Lung (tissue), 11 donors: ENCODE measurements at regions not wholly inside any gene's neighbourhood (a gene's known extent, or its start where the extent isn't known, plus 50 kb on each side); places are given as distances from the start of the nearest gene placed in this dataset.
A peak's percentile ranks its signal among the peaks of the same experiment; 100 is the strongest.

Source experiments
- ATAC-seq: fragments of 200-7000 bp; cut with Tn5 transposase; one replicate; pipeline ENCODE4 v1.9.1; 2020; ENCODE audit warnings: moderate number of reproducible peaks; ENCODE audit not compliant: insufficient read depth, low FRiP score
- DNase-seq, 3 donors: peaks; one replicate each; pipeline ENCODE4 v3.0.0-alpha.2; 2013 to 2017
- H3K27ac ChIP-seq, 2 donors: one replicate each; pipeline ENCODE4 v1.5.1; 2013; ENCODE audit warnings: mild to moderate bottlenecking in 2 of 2, moderate library complexity in 2 of 2, control low read depth in 1 of 2, inconsistent platforms in 1 of 2, low read depth in 1 of 2, low read length in 1 of 2
- H3K27me3 ChIP-seq, 3 donors: one replicate each; pipeline ENCODE4 v1.5.1; 2013; ENCODE audit warnings: low read length in 2 of 3; ENCODE audit not compliant: control insufficient read depth in 3 of 3, insufficient read depth in 3 of 3
- H3K36me3 ChIP-seq, 4 donors: one replicate each; pipeline ENCODE4 v1.5.1; 2013; ENCODE audit warnings: low read length in 4 of 4, mild to moderate bottlenecking in 1 of 4, moderate library complexity in 1 of 4; ENCODE audit not compliant: control insufficient read depth in 4 of 4, insufficient read depth in 4 of 4
- H3K4me1 ChIP-seq, 5 donors: one replicate each; pipeline ENCODE4 v1.5.1; 2013; ENCODE audit warnings: low read length in 5 of 5, mild to moderate bottlenecking in 2 of 5, moderate library complexity in 1 of 5; ENCODE audit not compliant: control insufficient read depth in 5 of 5, insufficient read depth in 5 of 5
- H3K4me3 ChIP-seq: one replicate; pipeline ENCODE4 v1.5.1; 2013; ENCODE audit warnings: mild to moderate bottlenecking, control low read depth, moderate library complexity
- H3K9ac ChIP-seq, 2 donors: one replicate each; pipeline ENCODE4 v1.5.1; 2013; ENCODE audit warnings: low read length in 2 of 2, control low read depth in 1 of 2; ENCODE audit not compliant: insufficient read depth in 1 of 2
- H3K9me3 ChIP-seq, 4 donors: one replicate each; pipeline ENCODE4 v1.5.1; 2013; ENCODE audit warnings: low read length in 3 of 4, mild to moderate bottlenecking in 1 of 4, moderate library complexity in 1 of 4; ENCODE audit not compliant: control insufficient read depth in 4 of 4, insufficient read depth in 3 of 4
- CTCF ChIP-seq: IDR thresholded peaks from 2 replicates; pipeline ENCODE4 v1.5.1; 2012; ENCODE audit warnings: mild to moderate bottlenecking; ENCODE audit errors: control extremely low read depth, extremely low read depth
- WGBS, 2 donors: extraction: QIAGEN DNeasy Blood & Tissue Kit; methylation state at CpG; one replicate each; pipeline ENCODE4 v1.1.7; 2013; 5-methylcytosine and 5-hydroxymethylcytosine counted together
- donor health status: control.
- donor health status: control.
- donor health status: Bipolar disorder and iron deficiency.
- donor health status: healthy.
- donor health status: DM: yes; HTN: yes; CAD: no.

GRCh38 chr20:55253781-55254180 is 751.5 kb downstream of the CBLN4 start:
- 42 to 62% methylated on average over 1 of the region's 1 CpG for WGBS, 2 donors
- no peak for TF ChIP-seq CTCF
- H3K9me3 ChIP-seq = peaks cover 0 to 3% (median 0%) of the 10 kb centered on the region in 4 donors
- H3K27ac ChIP-seq = peak overlapping the region in 1 of 2 donors; percentile 45
- H3K36me3 ChIP-seq = no peaks in the 10 kb centered on the region
- ATAC-seq = peak; percentile 51
- H3K9ac ChIP-seq = no peak overlapping the region
- no peaks in the 10 kb centered on the region for H3K27me3 ChIP-seq
- H3K4me1 ChIP-seq = peaks cover 0 to 19% (median 4%) of the 10 kb centered on the region in 5 donors
- H3K4me3 ChIP-seq = no peak overlapping the region
- peak in 2 of 3 donors; percentile 85 for DNase-seq

- Histone ChIP-seq H3K27ac (peak overlapping the region in 1 of 2 donors; percentile 39), H3K27me3 (no peaks in the 10 kb centered on the region), H3K4me1 (peaks cover 0 to 19% (median 4%) of the 10 kb centered on the region in 5 donors), H3K9ac (no peak overlapping the region), H3K9me3 (peaks cover 0 to 3% (median 0%) of the 10 kb centered on the region in 4 donors), H3K4me3 (no peak overlapping the region), H3K36me3 (no peaks in the 10 kb centered on the region)
- TF ChIP-seq CTCF = no peak
- ATAC-seq (no peak), DNase-seq (peak; percentile 24 to 58 (median 38))
- 61 to 76% methylated on average over 5 of the region's 5 CpGs for WGBS, 2 donors
Observed at GRCh38 chr20:55252521-55252920, 752.8 kb downstream of the CBLN4 start.

- H3K4me3 ChIP-seq = no peak overlapping the region
- no peak overlapping the region for H3K27ac ChIP-seq
- H3K27me3 ChIP-seq = no peaks in the 10 kb centered on the region
- no peak for TF ChIP-seq CTCF
- DNase-seq (no peak), ATAC-seq (no peak)
- peaks cover 0 to 3% (median 0%) of the 10 kb centered on the region in 4 donors for H3K9me3 ChIP-seq
- no peak overlapping the region for H3K9ac ChIP-seq
- 95 to 97% methylated on average over 22 of the region's 22 CpGs for WGBS, 2 donors
- no peaks in the 10 kb centered on the region for H3K36me3 ChIP-seq
- H3K4me1 ChIP-seq = peaks cover 0 to 19% (median 4%) of the 10 kb centered on the region in 5 donors
Observed at GRCh38 chr20:55251170-55251569, 754.1 kb downstream of the CBLN4 start.

- no peaks in the 10 kb centered on the region for H3K27me3 ChIP-seq
- ATAC-seq = no peak
- no peak overlapping the region for H3K27ac ChIP-seq
- no peaks in the 10 kb centered on the region for H3K9me3 ChIP-seq
- DNase-seq = peak in 1 of 3 donors; percentile 20
- H3K9ac ChIP-seq = no peak overlapping the region
- no peaks in the 10 kb centered on the region for H3K4me1 ChIP-seq
- no peaks in the 10 kb centered on the region for H3K36me3 ChIP-seq
- no peak overlapping the region for H3K4me3 ChIP-seq
- no peak for TF ChIP-seq CTCF
Observed at GRCh38 chr20:55242853-55243252, 762.5 kb downstream of the CBLN4 start.
